Heart right ventricle (tissue), 16 donors: ENCODE measurements at regions not wholly inside any gene's neighbourhood (a gene's known extent, or its start where the extent isn't known, plus 50 kb on each side); places are given as distances from the start of the nearest gene placed in this dataset.
A peak's percentile ranks its signal among the peaks of the same experiment; 100 is the strongest.

ENCODE experiments used
- ATAC-seq, 8 donors: fragments of 200-7000 bp; cut with Tn5 transposase; one replicate each; pipeline ENCODE4 v1.9.1; 2020; ENCODE audit warnings: mild to moderate bottlenecking in 8 of 8, moderate library complexity in 8 of 8, moderate number of reproducible peaks in 1 of 8
- DNase-seq, 2 donors: peaks; one replicate each; pipeline ENCODE4 v3.0.0-alpha.2; 2020
- H3K27ac ChIP-seq, 10 donors: fragments of 200-600 bp; sonication (generic) in 2 of 10; one replicate each; pipeline versions ENCODE4 v1.5.0 to v1.8.0; 2020 to 2022; ENCODE audit warnings: mild to moderate bottlenecking in 3 of 10
- H3K27me3 ChIP-seq, 7 donors: fragments of 200-600 bp; one replicate each; pipeline ENCODE4 v1.8.0; 2021 to 2022; ENCODE audit warnings: mild to moderate bottlenecking in 2 of 7
- H3K36me3 ChIP-seq, 9 donors: fragments of 200-600 bp; sonication (generic) in 1 of 9; one replicate each; pipeline versions ENCODE4 v1.5.0 to v1.8.0; 2020 to 2022; ENCODE audit warnings: mild to moderate bottlenecking in 2 of 9
- H3K4me1 ChIP-seq, 9 donors: fragments of 200-600 bp; sonication (generic) in 1 of 9; one replicate each; pipeline versions ENCODE4 v1.5.0 to v1.8.0; 2020 to 2022; ENCODE audit warnings: mild to moderate bottlenecking in 4 of 9
- H3K4me3 ChIP-seq, 10 donors: fragments of 200-600 bp; sonication (generic) in 2 of 10; one replicate each; pipeline versions ENCODE4 v1.5.0 to v1.8.0; 2020 to 2022; ENCODE audit warnings: mild to moderate bottlenecking in 7 of 10, moderate library complexity in 2 of 10
- H3K9me3 ChIP-seq, 11 donors: fragments of 200-600 bp in 10 of 11; sonication (generic) in 2 of 11; one replicate each; pipeline versions ENCODE4 v1.5.0 to v1.8.0; 2013 to 2022; ENCODE audit warnings: mild to moderate bottlenecking in 2 of 11, control low read depth in 1 of 11, moderate library complexity in 1 of 11
- WGBS, 2 donors: extraction: QIAGEN DNeasy Blood & Tissue Kit; methylation state at CpG; one replicate each; pipeline ENCODE4 v1.1.7; 2013; ENCODE audit warnings: inconsistent platforms in 1 of 2; 5-methylcytosine and 5-hydroxymethylcytosine counted together
- intact Hi-C, 10 donors: fragments of 100-400 bp; cut with DNase I; formaldehyde crosslinking; loops; one replicate each; pipeline versions ENCODE4 v1.11.1 to v1.14.2; 2022
- TF ChIP-seq, protein P1 (sequence below), 9 donors: fragments of 200-600 bp; sonication (generic) in 2 of 9; IDR thresholded peaks; one replicate each; pipeline versions ENCODE4 v1.5.0 to v1.8.0; 2021 to 2022; ENCODE audit warnings: antibody characterized with exemption in 9 of 9, mild to moderate bottlenecking in 5 of 9, moderate library complexity in 1 of 9
- donor health status: Arrhythmogenic right ventricular cardiomyopathy.
- donor health status: ischemic (EF 13 %, LVEDD 7.1; RV severe dilation, severe dysfunction).
- donor health status: healthy with polysubstance abuse.
- donor health status: DM: no; HTN: yes; CAD: no.
- donor health status: DM: no; HTN: no; CAD: no.
- donor health status: ischemic (EF 25% LVEDD 6.9; RV normal size, moderate dysfunction).
- donor health status: ischemic (EF 25% LVEDD 5.7; RV mildly dilated, moderate dysfunction).
- donor health status: healthy.
- donor health status: DM: yes; HTN: yes; CAD: no.
- donor health status: Ischemic cardiomyopathy.
- donor health status: ischemic (EF 35%, LVEDD 5.7; RV mildly dilated, moderate dysfunction).
- donor health status: nonischemic (EF 11% LVEDD 7.7; RV severe dilation, severe dysfunction).
- donor health status: DM: yes; HTN: yes; CAD: no.
- donor health status: PGD.
- donor health status: ischemic (EF 29% LVEDD 5.4; RV normal size, mild dysfunction).
- donor health status: nonischemic (EF 23%, LVEDD 6.1; RV moderate dilation, normal function).

DNA sequence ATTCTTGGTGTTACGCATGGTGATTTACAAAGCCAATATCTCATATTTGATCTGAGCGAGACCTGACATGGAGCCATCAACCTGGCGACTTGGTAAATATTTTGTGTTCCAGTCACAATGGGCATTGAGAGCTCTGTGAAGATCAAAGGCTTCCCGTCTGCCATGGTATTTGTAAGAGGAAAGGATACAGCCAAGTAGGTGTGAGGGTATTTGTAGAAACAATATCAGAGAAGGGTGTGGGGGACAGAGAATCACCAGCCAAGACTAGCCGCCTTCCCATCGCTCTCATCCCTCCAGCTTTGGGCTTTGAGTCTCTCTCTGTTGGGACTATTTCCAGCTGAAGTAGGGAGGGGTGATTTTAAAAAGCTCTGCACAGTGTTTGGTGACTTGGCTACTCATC lies 173.4 kb upstream of the BDNF start:
- peaks cover 0 to 9% (median 0%) of the 10 kb centered on the region in 11 donors for H3K9me3 ChIP-seq
- intact Hi-C loops, result loop anchor here in 1 of 10 donors (10.0 kb wide), 1 partner anchor 231 kb away; the partner anchor contains the start of genes KIF18A and METTL15
- TF ChIP-seq, protein P1, sequence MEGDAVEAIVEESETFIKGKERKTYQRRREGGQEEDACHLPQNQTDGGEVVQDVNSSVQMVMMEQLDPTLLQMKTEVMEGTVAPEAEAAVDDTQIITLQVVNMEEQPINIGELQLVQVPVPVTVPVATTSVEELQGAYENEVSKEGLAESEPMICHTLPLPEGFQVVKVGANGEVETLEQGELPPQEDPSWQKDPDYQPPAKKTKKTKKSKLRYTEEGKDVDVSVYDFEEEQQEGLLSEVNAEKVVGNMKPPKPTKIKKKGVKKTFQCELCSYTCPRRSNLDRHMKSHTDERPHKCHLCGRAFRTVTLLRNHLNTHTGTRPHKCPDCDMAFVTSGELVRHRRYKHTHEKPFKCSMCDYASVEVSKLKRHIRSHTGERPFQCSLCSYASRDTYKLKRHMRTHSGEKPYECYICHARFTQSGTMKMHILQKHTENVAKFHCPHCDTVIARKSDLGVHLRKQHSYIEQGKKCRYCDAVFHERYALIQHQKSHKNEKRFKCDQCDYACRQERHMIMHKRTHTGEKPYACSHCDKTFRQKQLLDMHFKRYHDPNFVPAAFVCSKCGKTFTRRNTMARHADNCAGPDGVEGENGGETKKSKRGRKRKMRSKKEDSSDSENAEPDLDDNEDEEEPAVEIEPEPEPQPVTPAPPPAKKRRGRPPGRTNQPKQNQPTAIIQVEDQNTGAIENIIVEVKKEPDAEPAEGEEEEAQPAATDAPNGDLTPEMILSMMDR (IDR thresholded peaks at IDR 0.05), result no peak
- H3K27me3 ChIP-seq, result no peaks in the 10 kb centered on the region
- 36 to 38% methylated on average over 6 of the region's 6 CpGs for WGBS, 2 donors
- peak in 7 of 8 donors; percentile 74 to 86 (median 78) for ATAC-seq
- peaks cover 0 to 11% (median 0%) of the 10 kb centered on the region in 9 donors for H3K4me1 ChIP-seq
- H3K27ac ChIP-seq, result no peak overlapping the region
- DNase-seq, result no peak
- H3K4me3 ChIP-seq, result no peak overlapping the region
- H3K36me3 ChIP-seq, result no peaks in the 10 kb centered on the region

DNA sequence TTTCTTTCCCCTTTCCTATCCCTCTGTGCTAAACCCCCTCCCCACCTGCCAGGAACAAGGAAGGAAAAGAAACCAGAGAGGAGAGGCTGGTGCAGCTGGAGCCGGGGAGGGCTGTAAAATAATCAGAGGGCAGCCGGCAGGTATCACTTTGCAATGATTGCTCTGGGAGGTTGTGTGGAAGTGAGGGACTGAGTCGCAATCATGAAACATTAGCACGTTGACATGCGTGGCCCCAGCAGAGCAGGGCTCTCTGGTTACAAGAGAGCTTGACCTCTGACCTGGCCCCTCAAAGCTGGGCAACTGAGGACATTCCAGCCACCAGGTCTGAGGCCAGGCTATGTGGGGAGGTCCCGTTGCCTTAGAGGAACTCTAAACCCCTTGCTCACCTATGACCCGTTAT lies 170.8 kb upstream of the BDNF start:
- 66 to 74% methylated on average over 7 of the region's 7 CpGs for WGBS, 2 donors

DNA sequence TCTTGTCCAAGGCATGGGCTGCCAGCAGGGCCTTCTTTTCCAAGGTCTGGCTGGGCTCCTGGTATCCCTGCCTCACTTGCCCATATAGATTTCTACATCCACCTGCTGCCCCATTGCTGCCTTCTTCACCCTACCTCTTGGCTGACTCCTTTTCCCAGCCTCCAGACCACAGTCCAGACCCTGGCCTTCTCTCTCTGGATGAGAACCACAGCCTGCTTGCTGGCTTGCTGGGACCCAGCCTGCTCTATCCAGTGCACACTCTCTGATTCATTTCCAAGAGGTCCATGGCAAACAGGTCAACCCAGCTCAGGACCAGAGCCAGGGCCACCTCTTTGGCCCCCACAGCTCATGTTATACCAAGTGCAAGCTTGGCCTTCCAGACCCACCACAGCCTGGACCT lies 169.4 kb upstream of the BDNF start:
- Histone ChIP-seq H3K27ac (no peak overlapping the region), H3K9me3 (peaks cover 0 to 9% (median 0%) of the 10 kb centered on the region in 11 donors), H3K36me3 (no peaks in the 10 kb centered on the region), H3K4me3 (no peak overlapping the region), H3K4me1 (peaks cover 0 to 11% (median 0%) of the 10 kb centered on the region in 9 donors), H3K27me3 (peaks cover 0 to 5% (median 0%) of the 10 kb centered on the region in 7 donors)
- TF ChIP-seq, protein P1 (IDR thresholded peaks at IDR 0.05), result no peak
- intact Hi-C loops, result loop anchor here in 1 of 10 donors (10.0 kb wide), 1 partner anchor 235 kb away; the partner anchor contains the start of genes KIF18A and METTL15
- DNase-seq, result no peak
- ATAC-seq, result no peak

More for the DNA sequence above, 170.8 kb upstream of the BDNF start:
- H3K27me3 ChIP-seq, result peaks cover 0 to 5% (median 0%) of the 10 kb centered on the region in 7 donors
- H3K36me3 ChIP-seq, result no peaks in the 10 kb centered on the region
- intact Hi-C loops, result loop anchor here in 1 of 10 donors (10.0 kb wide), 1 partner anchor 234 kb away; the partner anchor contains the start of genes KIF18A and METTL15
- no peak overlapping the region for H3K27ac ChIP-seq
- peaks cover 0 to 11% (median 0%) of the 10 kb centered on the region in 9 donors for H3K4me1 ChIP-seq
- no peak overlapping the region for H3K4me3 ChIP-seq
- H3K9me3 ChIP-seq, result peaks cover 0 to 9% (median 0%) of the 10 kb centered on the region in 11 donors
- TF ChIP-seq, protein P1 (IDR thresholded peaks at IDR 0.05), result no peak
- no peak for DNase-seq
- no peak for ATAC-seq

DNA sequence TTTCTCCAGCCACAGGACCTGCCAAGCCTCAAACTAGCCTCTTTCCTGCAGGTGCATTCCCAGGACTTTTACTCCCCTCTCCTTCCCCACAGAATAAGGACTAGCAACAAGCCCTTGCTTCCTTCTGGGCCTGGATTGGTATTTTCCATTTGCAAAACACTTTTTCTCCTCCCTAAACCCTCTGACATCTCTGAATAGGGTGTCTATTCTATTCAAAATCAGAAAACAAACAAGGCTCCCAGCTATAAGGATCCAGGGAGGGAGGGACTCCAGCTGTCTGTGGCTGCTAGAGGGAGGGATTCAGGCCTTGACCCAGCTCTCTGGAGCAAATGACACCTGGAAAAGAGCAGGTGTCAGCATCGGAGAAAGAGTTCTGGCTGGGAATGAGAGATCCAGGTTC lies 168.5 kb upstream of the BDNF start:
- intact Hi-C loops, result no loop called here
- H3K9me3 ChIP-seq, result peaks cover 0 to 9% (median 0%) of the 10 kb centered on the region in 11 donors
- no peak overlapping the region for H3K27ac ChIP-seq
- H3K4me1 ChIP-seq, result peaks cover 0 to 6% (median 0%) of the 10 kb centered on the region in 9 donors
- WGBS, 2 donors, result 82 to 95% methylated on average over 1 of the region's 1 CpG
- DNase-seq (no peak), ATAC-seq (no peak)
- no peaks in the 10 kb centered on the region for H3K36me3 ChIP-seq
- H3K27me3 ChIP-seq, result peaks cover 0 to 5% (median 0%) of the 10 kb centered on the region in 7 donors
- TF ChIP-seq, protein P1 (IDR thresholded peaks at IDR 0.05), result no peak
- H3K4me3 ChIP-seq, result no peak overlapping the region
